ENCODE measurements at regions not wholly inside any gene's neighbourhood (a gene's known extent, or its start where the extent isn't known, plus 50 kb on each side); places are given as distances from the start of the nearest gene placed in this dataset.

DNA sequence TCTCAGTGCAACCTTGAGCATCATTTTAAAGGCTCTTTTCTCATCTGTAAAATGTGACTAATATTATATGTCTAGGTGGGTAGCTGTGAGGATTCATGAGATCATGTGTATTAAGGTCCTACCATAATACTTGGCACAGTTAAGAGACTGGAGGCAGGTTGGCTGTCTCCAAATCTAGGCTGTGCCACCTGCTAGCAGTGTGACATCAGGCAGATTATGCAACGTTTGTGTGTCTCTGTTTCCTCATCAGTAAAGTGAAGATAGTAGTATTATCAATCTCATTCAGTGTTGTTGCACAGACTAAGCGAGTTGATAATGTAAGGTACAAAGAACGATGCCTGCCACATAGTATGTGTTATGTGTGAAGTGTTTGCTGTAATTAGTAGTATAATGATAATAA is 227.4 kb downstream of the SAMD5 start:
- TF ChIP-seq MYC (IDR thresholded peaks at IDR 0.05; ENCODE audit: borderline replicate concordance, low read length) (no peak), RAD21 (conservative IDR thresholded peaks at IDR 0.05 in 1 of 2, IDR thresholded peaks at IDR 0.05 in 1 of 2) (no peak), POLR2A (IDR thresholded peaks at IDR 0.05; ENCODE audit: low read length) (no peak), ESRRA (IDR thresholded peaks at IDR 0.05; ENCODE audit: borderline replicate concordance, low read length) (no peak)
- TF ChIP-seq, protein P1, sequence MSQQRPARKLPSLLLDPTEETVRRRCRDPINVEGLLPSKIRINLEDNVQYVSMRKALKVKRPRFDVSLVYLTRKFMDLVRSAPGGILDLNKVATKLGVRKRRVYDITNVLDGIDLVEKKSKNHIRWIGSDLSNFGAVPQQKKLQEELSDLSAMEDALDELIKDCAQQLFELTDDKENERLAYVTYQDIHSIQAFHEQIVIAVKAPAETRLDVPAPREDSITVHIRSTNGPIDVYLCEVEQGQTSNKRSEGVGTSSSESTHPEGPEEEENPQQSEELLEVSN (IDR thresholded peaks at IDR 0.05; ENCODE audit: borderline replicate concordance, low read depth), result no peak
- TF ChIP-seq, protein P2, sequence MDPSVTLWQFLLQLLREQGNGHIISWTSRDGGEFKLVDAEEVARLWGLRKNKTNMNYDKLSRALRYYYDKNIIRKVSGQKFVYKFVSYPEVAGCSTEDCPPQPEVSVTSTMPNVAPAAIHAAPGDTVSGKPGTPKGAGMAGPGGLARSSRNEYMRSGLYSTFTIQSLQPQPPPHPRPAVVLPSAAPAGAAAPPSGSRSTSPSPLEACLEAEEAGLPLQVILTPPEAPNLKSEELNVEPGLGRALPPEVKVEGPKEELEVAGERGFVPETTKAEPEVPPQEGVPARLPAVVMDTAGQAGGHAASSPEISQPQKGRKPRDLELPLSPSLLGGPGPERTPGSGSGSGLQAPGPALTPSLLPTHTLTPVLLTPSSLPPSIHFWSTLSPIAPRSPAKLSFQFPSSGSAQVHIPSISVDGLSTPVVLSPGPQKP (IDR thresholded peaks at IDR 0.05; ENCODE audit: low read depth, low read length), result no peak
- TF ChIP-seq, protein P3, sequence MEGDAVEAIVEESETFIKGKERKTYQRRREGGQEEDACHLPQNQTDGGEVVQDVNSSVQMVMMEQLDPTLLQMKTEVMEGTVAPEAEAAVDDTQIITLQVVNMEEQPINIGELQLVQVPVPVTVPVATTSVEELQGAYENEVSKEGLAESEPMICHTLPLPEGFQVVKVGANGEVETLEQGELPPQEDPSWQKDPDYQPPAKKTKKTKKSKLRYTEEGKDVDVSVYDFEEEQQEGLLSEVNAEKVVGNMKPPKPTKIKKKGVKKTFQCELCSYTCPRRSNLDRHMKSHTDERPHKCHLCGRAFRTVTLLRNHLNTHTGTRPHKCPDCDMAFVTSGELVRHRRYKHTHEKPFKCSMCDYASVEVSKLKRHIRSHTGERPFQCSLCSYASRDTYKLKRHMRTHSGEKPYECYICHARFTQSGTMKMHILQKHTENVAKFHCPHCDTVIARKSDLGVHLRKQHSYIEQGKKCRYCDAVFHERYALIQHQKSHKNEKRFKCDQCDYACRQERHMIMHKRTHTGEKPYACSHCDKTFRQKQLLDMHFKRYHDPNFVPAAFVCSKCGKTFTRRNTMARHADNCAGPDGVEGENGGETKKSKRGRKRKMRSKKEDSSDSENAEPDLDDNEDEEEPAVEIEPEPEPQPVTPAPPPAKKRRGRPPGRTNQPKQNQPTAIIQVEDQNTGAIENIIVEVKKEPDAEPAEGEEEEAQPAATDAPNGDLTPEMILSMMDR (IDR thresholded peaks at IDR 0.05), result no peak
- TF ChIP-seq, protein P4, sequence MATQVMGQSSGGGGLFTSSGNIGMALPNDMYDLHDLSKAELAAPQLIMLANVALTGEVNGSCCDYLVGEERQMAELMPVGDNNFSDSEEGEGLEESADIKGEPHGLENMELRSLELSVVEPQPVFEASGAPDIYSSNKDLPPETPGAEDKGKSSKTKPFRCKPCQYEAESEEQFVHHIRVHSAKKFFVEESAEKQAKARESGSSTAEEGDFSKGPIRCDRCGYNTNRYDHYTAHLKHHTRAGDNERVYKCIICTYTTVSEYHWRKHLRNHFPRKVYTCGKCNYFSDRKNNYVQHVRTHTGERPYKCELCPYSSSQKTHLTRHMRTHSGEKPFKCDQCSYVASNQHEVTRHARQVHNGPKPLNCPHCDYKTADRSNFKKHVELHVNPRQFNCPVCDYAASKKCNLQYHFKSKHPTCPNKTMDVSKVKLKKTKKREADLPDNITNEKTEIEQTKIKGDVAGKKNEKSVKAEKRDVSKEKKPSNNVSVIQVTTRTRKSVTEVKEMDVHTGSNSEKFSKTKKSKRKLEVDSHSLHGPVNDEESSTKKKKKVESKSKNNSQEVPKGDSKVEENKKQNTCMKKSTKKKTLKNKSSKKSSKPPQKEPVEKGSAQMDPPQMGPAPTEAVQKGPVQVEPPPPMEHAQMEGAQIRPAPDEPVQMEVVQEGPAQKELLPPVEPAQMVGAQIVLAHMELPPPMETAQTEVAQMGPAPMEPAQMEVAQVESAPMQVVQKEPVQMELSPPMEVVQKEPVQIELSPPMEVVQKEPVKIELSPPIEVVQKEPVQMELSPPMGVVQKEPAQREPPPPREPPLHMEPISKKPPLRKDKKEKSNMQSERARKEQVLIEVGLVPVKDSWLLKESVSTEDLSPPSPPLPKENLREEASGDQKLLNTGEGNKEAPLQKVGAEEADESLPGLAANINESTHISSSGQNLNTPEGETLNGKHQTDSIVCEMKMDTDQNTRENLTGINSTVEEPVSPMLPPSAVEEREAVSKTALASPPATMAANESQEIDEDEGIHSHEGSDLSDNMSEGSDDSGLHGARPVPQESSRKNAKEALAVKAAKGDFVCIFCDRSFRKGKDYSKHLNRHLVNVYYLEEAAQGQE (IDR thresholded peaks at IDR 0.05), result no peak
